Kidney epithelial cell (primary cell): ENCODE measurements at regions not wholly inside any gene's neighbourhood (a gene's known extent, or its start where the extent isn't known, plus 50 kb on each side); places are given as distances from the start of the nearest gene placed in this dataset.

ENCODE experiments used
- DNase-seq: peaks from one replicate; pipeline ENCODE4 v3.0.0-alpha.2; 2010; ENCODE audit warnings: low read depth
- H3K27me3 ChIP-seq: 2 replicates; pipeline ENCODE4 v1.6.0; 2011; ENCODE audit warnings: low read length; ENCODE audit not compliant: control insufficient read depth, insufficient read depth
- H3K36me3 ChIP-seq: 2 replicates; pipeline ENCODE4 v1.5.1; 2011; ENCODE audit warnings: low read length; ENCODE audit not compliant: control insufficient read depth, insufficient read depth
- H3K4me3 ChIP-seq: 2 replicates; pipeline ENCODE4 v1.5.1; 2011; ENCODE audit warnings: low read depth, mild to moderate bottlenecking, control low read depth, low read length
- CTCF ChIP-seq: IDR thresholded peaks from 2 replicates; pipeline ENCODE4 v1.5.1; 2011; ENCODE audit warnings: mild to moderate bottlenecking, moderate library complexity, low read length, control low read depth, inconsistent platforms; ENCODE audit not compliant: insufficient read depth, poor library complexity, severe bottlenecking

GRCh38 chr12:5267603-5268423 is 164.1 kb upstream of the NTF3 start:
- H3K36me3 ChIP-seq: no peaks in the 10 kb centered on the region
- TF ChIP-seq CTCF: no peak
- no peaks in the 10 kb centered on the region for H3K27me3 ChIP-seq
- H3K4me3 ChIP-seq: no peak overlapping the region
- no peak for DNase-seq

- H3K4me3 ChIP-seq: no peak overlapping the region
- no peak for DNase-seq
- TF ChIP-seq CTCF: no peak
- no peaks in the 10 kb centered on the region for H3K27me3 ChIP-seq
- no peaks in the 10 kb centered on the region for H3K36me3 ChIP-seq
These were observed 163.3 kb upstream of the NTF3 start for GRCh38 chr12:5268424-5269210.

- H3K36me3 ChIP-seq: no peaks in the 10 kb centered on the region
- no peak for DNase-seq
- TF ChIP-seq CTCF: no peak
- no peak overlapping the region for H3K4me3 ChIP-seq
- no peaks in the 10 kb centered on the region for H3K27me3 ChIP-seq
These were observed 162.1 kb upstream of the NTF3 start for GRCh38 chr12:5269846-5270245.

GRCh38 chr12:5272018-5272785 is 159.7 kb upstream of the NTF3 start:
- DNase-seq: no peak
- TF ChIP-seq CTCF: no peak
- H3K4me3 ChIP-seq: no peak overlapping the region
- H3K36me3 ChIP-seq: no peaks in the 10 kb centered on the region
- H3K27me3 ChIP-seq: no peaks in the 10 kb centered on the region

GRCh38 chr12:5273709-5274108 is 158.2 kb upstream of the NTF3 start:
- TF ChIP-seq CTCF: no peak
- Histone ChIP-seq H3K36me3 (no peaks in the 10 kb centered on the region), H3K4me3 (no peak overlapping the region), H3K27me3 (no peaks in the 10 kb centered on the region)
- no peak for DNase-seq
